ENCODE measurements at regions not wholly inside any gene's neighbourhood (a gene's known extent, or its start where the extent isn't known, plus 50 kb on each side); places are given as distances from the start of the nearest gene placed in this dataset.

DNA sequence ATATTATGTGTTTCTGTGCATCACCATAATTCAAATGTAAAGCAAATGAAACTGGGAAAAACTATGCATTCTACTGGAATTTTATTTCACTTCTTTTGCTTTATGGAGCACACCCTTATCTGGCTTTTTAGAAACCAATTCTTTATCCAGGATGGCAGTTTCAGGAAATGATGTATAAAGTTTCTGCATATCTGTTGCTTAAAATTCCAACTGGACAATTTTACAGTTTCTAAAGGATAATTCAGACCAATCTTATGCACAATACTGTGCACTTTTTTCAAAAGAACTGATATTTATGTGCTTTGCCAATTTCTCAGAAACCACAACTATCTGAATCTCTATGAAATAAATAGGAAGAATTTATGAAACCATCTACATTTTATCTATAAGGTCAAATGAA is 246.5 kb upstream of the MIR17HG start:
- H3K79me2 ChIP-seq (ENCODE audit: control insufficient read depth, low read length), result no peaks in the 10 kb centered on the region
- no peaks in the 10 kb centered on the region for H3F3A ChIP-seq (ENCODE audit: control insufficient read depth, insufficient read depth)
- no peaks in the 10 kb centered on the region for H3K9me3 ChIP-seq (ENCODE audit: control insufficient read depth, insufficient read depth, low read length)
- H3K36me3 ChIP-seq (ENCODE audit: control insufficient read depth, low read length), result no peaks in the 10 kb centered on the region
- H3K4me3 ChIP-seq (ENCODE audit: low read length), result no peak overlapping the region
- TF ChIP-seq, protein P1, sequence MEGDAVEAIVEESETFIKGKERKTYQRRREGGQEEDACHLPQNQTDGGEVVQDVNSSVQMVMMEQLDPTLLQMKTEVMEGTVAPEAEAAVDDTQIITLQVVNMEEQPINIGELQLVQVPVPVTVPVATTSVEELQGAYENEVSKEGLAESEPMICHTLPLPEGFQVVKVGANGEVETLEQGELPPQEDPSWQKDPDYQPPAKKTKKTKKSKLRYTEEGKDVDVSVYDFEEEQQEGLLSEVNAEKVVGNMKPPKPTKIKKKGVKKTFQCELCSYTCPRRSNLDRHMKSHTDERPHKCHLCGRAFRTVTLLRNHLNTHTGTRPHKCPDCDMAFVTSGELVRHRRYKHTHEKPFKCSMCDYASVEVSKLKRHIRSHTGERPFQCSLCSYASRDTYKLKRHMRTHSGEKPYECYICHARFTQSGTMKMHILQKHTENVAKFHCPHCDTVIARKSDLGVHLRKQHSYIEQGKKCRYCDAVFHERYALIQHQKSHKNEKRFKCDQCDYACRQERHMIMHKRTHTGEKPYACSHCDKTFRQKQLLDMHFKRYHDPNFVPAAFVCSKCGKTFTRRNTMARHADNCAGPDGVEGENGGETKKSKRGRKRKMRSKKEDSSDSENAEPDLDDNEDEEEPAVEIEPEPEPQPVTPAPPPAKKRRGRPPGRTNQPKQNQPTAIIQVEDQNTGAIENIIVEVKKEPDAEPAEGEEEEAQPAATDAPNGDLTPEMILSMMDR (IDR thresholded peaks at IDR 0.05; ENCODE audit: low read depth, low read length, poor library complexity, severe bottlenecking), result no peak
- TF ChIP-seq EZH2phosphoT487 (IDR thresholded peaks at IDR 0.05; ENCODE audit: borderline replicate concordance, low read length), result no peak
- no peak overlapping the region for H3K4me2 ChIP-seq (ENCODE audit: low read length)
- H3K27me3 ChIP-seq (ENCODE audit: control insufficient read depth, low read length), result no peaks in the 10 kb centered on the region
- H4K20me1 ChIP-seq (ENCODE audit: control insufficient read depth, insufficient read depth, low read depth, low read length), result no peaks in the 10 kb centered on the region
- no peaks in the 10 kb centered on the region for H3K9me2 ChIP-seq (replicated peaks; ENCODE audit: control insufficient read depth, low read length)
- no peak overlapping the region for H3K27ac ChIP-seq (ENCODE audit: low read depth, low read length)
- no peaks in the 10 kb centered on the region for H3K4me1 ChIP-seq (ENCODE audit: control insufficient read depth, low read length)

DNA sequence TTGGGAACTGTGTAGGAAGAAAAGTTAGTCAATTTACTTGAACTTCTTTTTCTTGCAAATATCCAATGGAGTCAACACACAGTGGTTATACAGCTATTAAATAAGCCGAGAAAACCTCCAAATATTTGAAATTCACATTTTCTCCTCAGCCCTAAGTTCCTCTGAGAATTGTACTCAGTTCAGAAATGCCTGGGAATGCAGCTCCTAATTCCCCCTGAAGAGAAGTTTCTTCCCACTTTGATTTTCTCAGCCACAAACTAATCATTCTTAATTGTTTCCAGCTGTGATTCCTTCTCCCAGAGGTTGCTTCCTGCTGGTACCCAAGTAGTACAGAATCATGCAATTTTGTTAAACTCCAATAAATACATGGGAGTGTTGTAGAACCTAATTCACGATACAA is 246.1 kb upstream of the MIR17HG start:
- H4K20me1 ChIP-seq (ENCODE audit: control insufficient read depth, insufficient read depth, low read depth, low read length), result no peaks in the 10 kb centered on the region
- no peaks in the 10 kb centered on the region for H3F3A ChIP-seq (ENCODE audit: control insufficient read depth, insufficient read depth)
- H3K4me1 ChIP-seq (ENCODE audit: control insufficient read depth, low read length), result no peaks in the 10 kb centered on the region
- H3K4me2 ChIP-seq (ENCODE audit: low read length), result no peak overlapping the region
- no peaks in the 10 kb centered on the region for H3K36me3 ChIP-seq (ENCODE audit: control insufficient read depth, low read length)
- TF ChIP-seq, protein P1 (IDR thresholded peaks at IDR 0.05; ENCODE audit: low read depth, low read length, poor library complexity, severe bottlenecking), result no peak
- TF ChIP-seq EZH2phosphoT487 (IDR thresholded peaks at IDR 0.05; ENCODE audit: borderline replicate concordance, low read length), result no peak
- no peaks in the 10 kb centered on the region for H3K27me3 ChIP-seq (ENCODE audit: control insufficient read depth, low read length)
- no peaks in the 10 kb centered on the region for H3K9me2 ChIP-seq (replicated peaks; ENCODE audit: control insufficient read depth, low read length)
- no peak overlapping the region for H3K4me3 ChIP-seq (ENCODE audit: low read length)
- H3K79me2 ChIP-seq (ENCODE audit: control insufficient read depth, low read length), result no peaks in the 10 kb centered on the region
- no peak overlapping the region for H3K27ac ChIP-seq (ENCODE audit: low read depth, low read length)
- no peaks in the 10 kb centered on the region for H3K9me3 ChIP-seq (ENCODE audit: control insufficient read depth, insufficient read depth, low read length)

DNA sequence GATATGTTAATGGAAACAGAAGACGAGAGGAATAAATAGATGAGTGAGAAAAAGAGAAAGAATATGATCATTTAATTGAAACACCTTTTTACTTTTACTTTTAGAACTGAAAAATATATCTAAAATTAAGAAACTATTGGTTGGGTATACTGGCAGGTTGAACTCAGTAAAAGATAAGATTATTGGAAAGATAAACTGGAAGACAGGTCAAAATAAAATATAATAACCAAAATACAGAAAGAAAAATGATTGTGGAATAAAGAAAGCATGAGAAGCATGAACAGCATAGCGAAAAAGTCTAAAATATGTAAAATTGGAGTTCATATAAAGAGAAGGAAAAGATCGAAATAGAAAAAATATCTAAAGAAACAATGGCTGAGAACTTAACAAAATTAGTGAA is 242.2 kb upstream of the MIR17HG start:
- Histone ChIP-seq H3K9me3 (ENCODE audit: control insufficient read depth, insufficient read depth, low read length) (no peaks in the 10 kb centered on the region), H4K20me1 (ENCODE audit: control insufficient read depth, insufficient read depth, low read depth, low read length) (no peaks in the 10 kb centered on the region), H3K36me3 (ENCODE audit: control insufficient read depth, low read length) (no peaks in the 10 kb centered on the region), H3K27ac (ENCODE audit: low read depth, low read length) (no peak overlapping the region), H3K9me2 (replicated peaks; ENCODE audit: control insufficient read depth, low read length) (no peaks in the 10 kb centered on the region), H3K4me2 (ENCODE audit: low read length) (no peak overlapping the region), H3K4me1 (ENCODE audit: control insufficient read depth, low read length) (no peaks in the 10 kb centered on the region), H3K4me3 (ENCODE audit: low read length) (no peak overlapping the region), H3K79me2 (ENCODE audit: control insufficient read depth, low read length) (no peaks in the 10 kb centered on the region), H3F3A (ENCODE audit: control insufficient read depth, insufficient read depth) (no peaks in the 10 kb centered on the region), H3K27me3 (ENCODE audit: control insufficient read depth, low read length) (no peaks in the 10 kb centered on the region)
- TF ChIP-seq, protein P1 (IDR thresholded peaks at IDR 0.05; ENCODE audit: low read depth, low read length, poor library complexity, severe bottlenecking), result no peak
- no peak for TF ChIP-seq EZH2phosphoT487 (IDR thresholded peaks at IDR 0.05; ENCODE audit: borderline replicate concordance, low read length)

DNA sequence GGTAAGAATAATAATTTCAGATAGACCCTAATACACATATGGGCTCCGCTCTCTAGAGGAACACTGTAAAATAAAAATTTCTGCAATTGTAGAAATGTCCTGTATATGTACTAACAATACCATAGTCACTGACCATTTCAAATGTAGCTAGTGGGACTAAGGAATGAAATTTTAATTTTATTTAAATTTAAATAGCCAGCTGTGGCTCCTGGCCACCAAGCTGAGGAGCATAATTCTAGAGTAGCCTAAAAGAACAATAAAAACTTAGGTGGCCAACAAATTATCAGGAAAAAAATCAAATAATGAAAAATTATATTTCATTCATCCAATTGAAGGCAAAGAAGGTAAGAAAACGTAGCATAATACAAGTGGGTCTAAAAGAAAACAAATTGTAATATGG is 240.9 kb upstream of the MIR17HG start:
- Histone ChIP-seq H3K9me2 (replicated peaks; ENCODE audit: control insufficient read depth, low read length) (no peaks in the 10 kb centered on the region), H3K4me1 (ENCODE audit: control insufficient read depth, low read length) (no peaks in the 10 kb centered on the region), H3K9me3 (ENCODE audit: control insufficient read depth, insufficient read depth, low read length) (no peaks in the 10 kb centered on the region), H3K4me2 (ENCODE audit: low read length) (no peak overlapping the region), H3K27me3 (ENCODE audit: control insufficient read depth, low read length) (no peaks in the 10 kb centered on the region), H3K79me2 (ENCODE audit: control insufficient read depth, low read length) (no peaks in the 10 kb centered on the region), H4K20me1 (ENCODE audit: control insufficient read depth, insufficient read depth, low read depth, low read length) (no peaks in the 10 kb centered on the region), H3K27ac (ENCODE audit: low read depth, low read length) (no peak overlapping the region), H3K36me3 (ENCODE audit: control insufficient read depth, low read length) (no peaks in the 10 kb centered on the region), H3K4me3 (ENCODE audit: low read length) (no peak overlapping the region), H3F3A (ENCODE audit: control insufficient read depth, insufficient read depth) (no peaks in the 10 kb centered on the region)
- TF ChIP-seq, protein P1 (IDR thresholded peaks at IDR 0.05; ENCODE audit: low read depth, low read length, poor library complexity, severe bottlenecking), result no peak
- TF ChIP-seq EZH2phosphoT487 (IDR thresholded peaks at IDR 0.05; ENCODE audit: borderline replicate concordance, low read length), result no peak
